Neural progenitor cell (in vitro differentiated cells): ENCODE measurements at regions not wholly inside any gene's neighbourhood (a gene's known extent, or its start where the extent isn't known, plus 50 kb on each side); places are given as distances from the start of the nearest gene placed in this dataset.

Experiments used
- DNase-seq: peaks from one replicate; pipeline ENCODE4 v3.0.0-alpha.2; 2016; ENCODE audit warnings: low spot score
- H2AFZ ChIP-seq: fragments of 200-600 bp; sonication (generic); replicated peaks from 2 replicates; pipeline ENCODE4 v1.6.1; 2016; ENCODE audit warnings: antibody characterized with exemption
- H3F3A ChIP-seq: fragments of 200-600 bp; sonication (generic); 2 replicates; pipeline ENCODE4 v1.6.1; 2016; ENCODE audit warnings: antibody characterized with exemption, low read depth
- H3K27ac ChIP-seq: fragments of 200-600 bp; sonication (generic); 2 replicates; pipeline ENCODE4 v1.5.1; 2016; ENCODE audit warnings: mild to moderate bottlenecking
- H3K27me3 ChIP-seq: fragments of 200-600 bp; sonication (generic); 2 replicates; pipeline ENCODE4 v1.6.1; 2016; ENCODE audit warnings: mild to moderate bottlenecking, moderate library complexity
- H3K36me3 ChIP-seq: fragments of 200-600 bp; sonication (generic); 2 replicates; pipeline ENCODE4 v1.5.1; 2016
- H3K4me1 ChIP-seq: fragments of 200-600 bp; sonication (generic); 2 replicates; pipeline ENCODE4 v1.6.1; 2016; ENCODE audit warnings: mixed run types
- H3K4me2 ChIP-seq: fragments of 200-600 bp; sonication (generic); 2 replicates; pipeline ENCODE4 v1.6.1; 2016
- H3K4me3 ChIP-seq: fragments of 200-600 bp; sonication (generic); 2 replicates; pipeline ENCODE4 v1.5.1; 2016
- H3K79me2 ChIP-seq: fragments of 200-600 bp; sonication (generic); 2 replicates; pipeline ENCODE4 v1.6.1; 2016; ENCODE audit warnings: low read depth
- H3K9ac ChIP-seq: fragments of 200-600 bp; sonication (generic); 2 replicates; pipeline ENCODE4 v1.6.1; 2016
- H3K9me3 ChIP-seq: fragments of 200-600 bp; sonication (generic); 2 replicates; pipeline ENCODE4 v1.5.1; 2016; ENCODE audit warnings: low read depth
- H4K20me1 ChIP-seq: fragments of 200-600 bp; sonication (generic); 2 replicates; pipeline ENCODE4 v1.6.1; 2016; ENCODE audit warnings: low read depth
- H3K27ac Mint-ChIP-seq: 3 replicates; pipeline ENCODE4 v1.8.0; 2021; ENCODE audit warnings: mixed read lengths
- H3K27me3 Mint-ChIP-seq: 2 replicates; pipeline ENCODE4 v1.8.0; 2022; ENCODE audit warnings: low read depth, mild to moderate bottlenecking, inconsistent platforms, moderate library complexity, mixed read lengths; ENCODE audit not compliant: insufficient read depth
- H3K36me3 Mint-ChIP-seq: 3 replicates; pipeline ENCODE4 v1.8.0; 2021; ENCODE audit warnings: mixed read lengths
- H3K4me1 Mint-ChIP-seq: 3 replicates; pipeline ENCODE4 v1.8.0; 2021; ENCODE audit warnings: mixed read lengths
- H3K4me3 Mint-ChIP-seq: 3 replicates; pipeline ENCODE4 v1.8.0; 2021; ENCODE audit warnings: mild to moderate bottlenecking, moderate library complexity, mixed read lengths
- H3K9me3 Mint-ChIP-seq: 3 replicates; pipeline ENCODE4 v1.8.0; 2020; ENCODE audit warnings: mixed read lengths
- EZH2 ChIP-seq: fragments of 200-600 bp; sonication (generic); IDR thresholded peaks from 2 replicates; pipeline ENCODE4 v1.6.1; 2017; ENCODE audit warnings: antibody characterized with exemption, mild to moderate bottlenecking, moderate library complexity
- EZH2phosphoT487 ChIP-seq: fragments of 200-600 bp; sonication (generic); IDR thresholded peaks from 2 replicates; pipeline ENCODE4 v1.6.1; 2017; ENCODE audit warnings: antibody characterized with exemption
- TF ChIP-seq, protein P1 (sequence below): fragments of 200-600 bp; sonication (generic); IDR thresholded peaks from 2 replicates; pipeline ENCODE4 v1.5.1; 2017; ENCODE audit warnings: antibody characterized with exemption, mild to moderate bottlenecking

GRCh38 chr12:111219440-111219839, 149.5 kb downstream of the PHETA1 start:
- Mint-ChIP-seq H3K4me1 (peaks cover 14% of the 10 kb centered on the region), H3K4me3 (no peak overlapping the region), H3K36me3 (no peaks in the 10 kb centered on the region), H3K27ac (no peak overlapping the region), H3K27me3 (no peaks in the 10 kb centered on the region), H3K9me3 (peaks cover 3% of the 10 kb centered on the region)
- TF ChIP-seq, protein P1, sequence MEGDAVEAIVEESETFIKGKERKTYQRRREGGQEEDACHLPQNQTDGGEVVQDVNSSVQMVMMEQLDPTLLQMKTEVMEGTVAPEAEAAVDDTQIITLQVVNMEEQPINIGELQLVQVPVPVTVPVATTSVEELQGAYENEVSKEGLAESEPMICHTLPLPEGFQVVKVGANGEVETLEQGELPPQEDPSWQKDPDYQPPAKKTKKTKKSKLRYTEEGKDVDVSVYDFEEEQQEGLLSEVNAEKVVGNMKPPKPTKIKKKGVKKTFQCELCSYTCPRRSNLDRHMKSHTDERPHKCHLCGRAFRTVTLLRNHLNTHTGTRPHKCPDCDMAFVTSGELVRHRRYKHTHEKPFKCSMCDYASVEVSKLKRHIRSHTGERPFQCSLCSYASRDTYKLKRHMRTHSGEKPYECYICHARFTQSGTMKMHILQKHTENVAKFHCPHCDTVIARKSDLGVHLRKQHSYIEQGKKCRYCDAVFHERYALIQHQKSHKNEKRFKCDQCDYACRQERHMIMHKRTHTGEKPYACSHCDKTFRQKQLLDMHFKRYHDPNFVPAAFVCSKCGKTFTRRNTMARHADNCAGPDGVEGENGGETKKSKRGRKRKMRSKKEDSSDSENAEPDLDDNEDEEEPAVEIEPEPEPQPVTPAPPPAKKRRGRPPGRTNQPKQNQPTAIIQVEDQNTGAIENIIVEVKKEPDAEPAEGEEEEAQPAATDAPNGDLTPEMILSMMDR: no peak
- TF ChIP-seq EZH2 (no peak), EZH2phosphoT487 (no peak)
- Histone ChIP-seq H3K4me1 (peaks cover 10% of the 10 kb centered on the region), H3K9ac (no peak overlapping the region), H3K4me2 (no peak overlapping the region), H3F3A (peaks cover 6% of the 10 kb centered on the region), H4K20me1 (no peaks in the 10 kb centered on the region), H3K36me3 (no peaks in the 10 kb centered on the region), H3K79me2 (no peaks in the 10 kb centered on the region), H3K27ac (no peak overlapping the region), H3K27me3 (no peaks in the 10 kb centered on the region), H3K4me3 (no peak overlapping the region), H2AFZ (no peak overlapping the region), H3K9me3 (no peaks in the 10 kb centered on the region)
- DNase-seq: no peak

GRCh38 chr12:111218499-111218898, 150.4 kb downstream of the PHETA1 start:
- no peak for TF ChIP-seq EZH2phosphoT487
- TF ChIP-seq, protein P1: no peak
- no peak for TF ChIP-seq EZH2
- Histone ChIP-seq H3K27ac (no peak overlapping the region), H3K9ac (no peak overlapping the region), H3K79me2 (no peaks in the 10 kb centered on the region), H3K4me1 (peaks cover 10% of the 10 kb centered on the region), H4K20me1 (no peaks in the 10 kb centered on the region), H3K4me2 (no peak overlapping the region), H3K9me3 (no peaks in the 10 kb centered on the region), H3K36me3 (no peaks in the 10 kb centered on the region), H3F3A (peaks cover 6% of the 10 kb centered on the region), H3K27me3 (no peaks in the 10 kb centered on the region), H3K4me3 (no peak overlapping the region), H2AFZ (no peak overlapping the region)
- H3K27me3 Mint-ChIP-seq: no peaks in the 10 kb centered on the region
- H3K9me3 Mint-ChIP-seq: peaks cover 3% of the 10 kb centered on the region
- no peaks in the 10 kb centered on the region for H3K36me3 Mint-ChIP-seq
- no peak overlapping the region for H3K4me3 Mint-ChIP-seq
- DNase-seq: peak; percentile 36
- H3K4me1 Mint-ChIP-seq: peaks cover 18% of the 10 kb centered on the region
- H3K27ac Mint-ChIP-seq: peak overlapping the region; percentile 36

GRCh38 chr12:111216387-111217159, 152.3 kb downstream of the PHETA1 start:
- Mint-ChIP-seq H3K9me3 (peaks cover 3% of the 10 kb centered on the region), H3K36me3 (no peaks in the 10 kb centered on the region), H3K4me1 (peaks cover 10% of the 10 kb centered on the region), H3K27ac (no peak overlapping the region), H3K4me3 (no peak overlapping the region), H3K27me3 (no peaks in the 10 kb centered on the region)
- no peaks in the 10 kb centered on the region for H3K9me3 ChIP-seq
- H3F3A ChIP-seq: peaks cover 12% of the 10 kb centered on the region
- H3K36me3 ChIP-seq: no peaks in the 10 kb centered on the region
- DNase-seq: no peak
- H3K9ac ChIP-seq: no peak overlapping the region
- no peak overlapping the region for H3K4me2 ChIP-seq
- H3K4me3 ChIP-seq: no peak overlapping the region
- peaks cover 9% of the 10 kb centered on the region for H4K20me1 ChIP-seq
- TF ChIP-seq EZH2phosphoT487 (no peak), EZH2 (no peak)
- TF ChIP-seq, protein P1: no peak
- H2AFZ ChIP-seq: no peak overlapping the region
- no peaks in the 10 kb centered on the region for H3K79me2 ChIP-seq
- no peak overlapping the region for H3K27ac ChIP-seq
- no peaks in the 10 kb centered on the region for H3K27me3 ChIP-seq
- peaks cover 4% of the 10 kb centered on the region for H3K4me1 ChIP-seq
